NCI-H82 treated with DMSO at 0.1 percent for 48 hours (cell line): ENCODE measurements at regions not wholly inside any gene's neighbourhood (a gene's known extent, or its start where the extent isn't known, plus 50 kb on each side); places are given as distances from the start of the nearest gene placed in this dataset.

Experiments
- DNase-seq: peaks from one replicate; lab custom pipeline; 2025; ENCODE audit not compliant: unreplicated experiment; lab: John Stamatoyannopoulos, UW

DNA sequence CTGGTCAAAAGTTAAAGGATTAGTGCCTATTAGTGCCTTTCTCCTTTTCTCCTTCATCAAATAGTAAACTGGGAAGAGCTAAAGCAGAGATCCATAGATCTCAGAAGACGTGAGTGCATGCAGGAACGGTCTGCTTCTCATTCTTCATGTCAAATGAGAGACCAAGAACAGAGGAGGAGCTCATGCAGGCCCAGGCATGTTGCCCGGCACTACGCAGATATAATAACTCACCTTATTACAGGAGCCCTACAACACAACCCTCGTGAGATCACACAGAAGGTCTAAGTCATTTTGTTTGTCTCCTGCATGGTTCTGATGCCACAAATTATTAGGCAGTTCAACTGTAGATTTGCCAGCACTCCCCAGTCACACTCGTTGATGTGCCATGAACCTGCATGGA is 71.8 kb downstream of the CMPK2 start:
- DNase-seq: no peak

DNA sequence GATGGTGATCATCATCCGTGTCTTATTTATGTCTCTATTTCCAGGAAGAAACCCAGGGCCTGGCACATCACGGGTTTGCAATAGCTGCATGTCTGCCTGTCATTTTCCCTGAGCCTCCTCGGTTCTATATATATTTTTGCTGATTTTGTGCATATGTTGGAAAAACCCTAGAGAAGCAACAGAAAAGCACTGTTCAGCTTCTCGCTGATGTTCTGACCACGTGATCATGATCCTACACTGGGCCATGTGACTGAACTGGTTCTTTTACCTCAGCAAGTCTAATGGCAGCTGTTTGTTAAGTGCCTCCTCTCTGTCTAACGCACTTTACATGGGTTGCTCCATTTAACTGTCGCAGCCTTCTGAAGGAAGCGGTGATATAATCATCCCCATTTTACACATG is 71.3 kb downstream of the CMPK2 start:
- no peak for DNase-seq
